Cardiac muscle cell (in vitro differentiated cells and primary cell): ENCODE measurements at regions not wholly inside any gene's neighbourhood (a gene's known extent, or its start where the extent isn't known, plus 50 kb on each side); places are given as distances from the start of the nearest gene placed in this dataset.

ENCODE experiments used
- DNase-seq, 2 donors: peaks; one replicate each; pipeline versions ENCODE4 v3.0.0 to v3.0.0-alpha.2; 2010 to 2017; ENCODE audit warnings: low read depth in 1 of 2, low spot score in 1 of 2
- H3K27ac ChIP-seq: fragments of 200-600 bp; sonication (generic); 2 replicates; pipeline ENCODE4 v1.5.1; 2016
- H3K27me3 ChIP-seq: fragments of 200-600 bp; sonication (generic); 2 replicates; pipeline ENCODE4 v1.6.0; 2016; ENCODE audit warnings: control low read depth
- H3K36me3 ChIP-seq: fragments of 200-600 bp; sonication (generic); 2 replicates; pipeline ENCODE4 v1.5.1; 2016; ENCODE audit warnings: control low read depth
- H3K4me1 ChIP-seq: fragments of 200-600 bp; sonication (generic); 2 replicates; pipeline ENCODE4 v1.8.1; 2017; ENCODE audit warnings: low read depth, mild to moderate bottlenecking, mixed run types
- H3K4me3 ChIP-seq: fragments of 200-600 bp; sonication (generic); 2 replicates; pipeline ENCODE4 v1.5.1; 2016; ENCODE audit warnings: mild to moderate bottlenecking
- H3K9me3 ChIP-seq: fragments of 200-600 bp; sonication (generic); 2 replicates; pipeline ENCODE4 v1.5.1; 2017; ENCODE audit warnings: low read depth, mild to moderate bottlenecking, control low read depth
- TF ChIP-seq, protein P1 (sequence below): IDR thresholded peaks from 2 replicates; pipeline ENCODE4 v1.5.1; 2012; ENCODE audit warnings: low read depth, mild to moderate bottlenecking, low read length

DNA sequence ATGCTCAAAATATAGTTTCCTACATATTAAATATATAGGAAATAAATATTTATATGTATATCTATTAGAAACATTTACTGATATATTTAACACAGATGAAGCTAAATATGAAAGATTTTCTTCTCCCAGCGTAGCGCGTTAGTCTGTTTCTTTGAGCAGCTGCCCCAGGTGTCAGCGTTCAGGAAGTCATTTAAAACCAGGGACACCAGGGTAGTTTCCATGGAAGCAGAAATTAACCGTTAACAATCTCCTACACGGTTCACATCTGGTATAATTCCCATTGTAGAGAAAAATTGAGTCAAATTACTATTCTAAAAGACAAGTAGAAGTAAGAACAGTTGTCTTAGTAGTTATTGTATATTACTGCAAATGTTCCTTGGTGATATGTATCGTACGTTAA, 1443.7 kb downstream of the MRPL39 start:
- no peak overlapping the region for H3K4me3 ChIP-seq
- no peak for DNase-seq
- TF ChIP-seq, protein P1, sequence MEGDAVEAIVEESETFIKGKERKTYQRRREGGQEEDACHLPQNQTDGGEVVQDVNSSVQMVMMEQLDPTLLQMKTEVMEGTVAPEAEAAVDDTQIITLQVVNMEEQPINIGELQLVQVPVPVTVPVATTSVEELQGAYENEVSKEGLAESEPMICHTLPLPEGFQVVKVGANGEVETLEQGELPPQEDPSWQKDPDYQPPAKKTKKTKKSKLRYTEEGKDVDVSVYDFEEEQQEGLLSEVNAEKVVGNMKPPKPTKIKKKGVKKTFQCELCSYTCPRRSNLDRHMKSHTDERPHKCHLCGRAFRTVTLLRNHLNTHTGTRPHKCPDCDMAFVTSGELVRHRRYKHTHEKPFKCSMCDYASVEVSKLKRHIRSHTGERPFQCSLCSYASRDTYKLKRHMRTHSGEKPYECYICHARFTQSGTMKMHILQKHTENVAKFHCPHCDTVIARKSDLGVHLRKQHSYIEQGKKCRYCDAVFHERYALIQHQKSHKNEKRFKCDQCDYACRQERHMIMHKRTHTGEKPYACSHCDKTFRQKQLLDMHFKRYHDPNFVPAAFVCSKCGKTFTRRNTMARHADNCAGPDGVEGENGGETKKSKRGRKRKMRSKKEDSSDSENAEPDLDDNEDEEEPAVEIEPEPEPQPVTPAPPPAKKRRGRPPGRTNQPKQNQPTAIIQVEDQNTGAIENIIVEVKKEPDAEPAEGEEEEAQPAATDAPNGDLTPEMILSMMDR: no peak
- H3K27ac ChIP-seq: no peak overlapping the region
- H3K9me3 ChIP-seq: no peaks in the 10 kb centered on the region
- H3K4me1 ChIP-seq: no peaks in the 10 kb centered on the region
- H3K27me3 ChIP-seq: no peaks in the 10 kb centered on the region
- H3K36me3 ChIP-seq: no peaks in the 10 kb centered on the region

DNA sequence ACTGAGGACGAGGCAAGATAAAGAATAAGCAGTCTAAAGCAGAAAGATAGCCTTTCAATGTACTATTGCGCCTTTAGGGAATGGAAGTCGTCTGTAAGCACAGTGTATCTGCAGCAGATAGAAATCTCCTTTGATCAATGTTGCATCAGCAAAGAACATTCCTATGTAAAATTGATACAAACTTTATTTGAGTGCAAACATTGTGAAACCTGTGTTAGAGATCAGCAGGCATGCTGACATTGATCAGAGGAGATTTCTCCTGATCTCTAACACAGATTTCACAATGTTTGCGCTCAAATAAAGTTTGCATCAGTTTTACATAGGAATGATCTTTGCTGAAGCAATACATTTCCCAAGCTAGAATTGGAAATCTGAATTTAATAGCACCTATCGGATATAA, 1446.8 kb downstream of the MRPL39 start:
- Histone ChIP-seq H3K4me3 (no peak overlapping the region), H3K9me3 (no peaks in the 10 kb centered on the region), H3K36me3 (no peaks in the 10 kb centered on the region), H3K4me1 (no peaks in the 10 kb centered on the region), H3K27me3 (no peaks in the 10 kb centered on the region), H3K27ac (no peak overlapping the region)
- DNase-seq: no peak
- TF ChIP-seq, protein P1: no peak

DNA sequence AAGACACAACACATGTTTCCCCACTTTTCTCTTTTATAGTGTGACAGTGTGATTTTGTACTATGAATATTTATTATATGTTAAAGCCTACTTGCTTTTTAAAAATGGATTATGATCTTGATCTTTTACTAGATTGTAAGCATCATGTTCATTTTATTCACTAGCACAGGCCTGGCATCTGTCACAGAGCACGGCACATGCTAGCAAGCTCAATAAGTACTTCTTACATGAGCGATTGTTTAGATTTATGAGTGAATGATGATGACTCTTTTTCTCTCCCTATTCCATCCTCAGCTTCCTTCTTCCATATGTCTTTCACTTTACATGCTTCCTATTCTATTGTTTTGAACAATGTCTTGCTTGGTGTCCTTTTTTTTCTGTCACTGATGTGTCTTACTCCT, 1454.1 kb downstream of the MRPL39 start:
- Histone ChIP-seq H3K4me3 (no peak overlapping the region), H3K9me3 (no peaks in the 10 kb centered on the region)
- TF ChIP-seq, protein P1: no peak

DNA sequence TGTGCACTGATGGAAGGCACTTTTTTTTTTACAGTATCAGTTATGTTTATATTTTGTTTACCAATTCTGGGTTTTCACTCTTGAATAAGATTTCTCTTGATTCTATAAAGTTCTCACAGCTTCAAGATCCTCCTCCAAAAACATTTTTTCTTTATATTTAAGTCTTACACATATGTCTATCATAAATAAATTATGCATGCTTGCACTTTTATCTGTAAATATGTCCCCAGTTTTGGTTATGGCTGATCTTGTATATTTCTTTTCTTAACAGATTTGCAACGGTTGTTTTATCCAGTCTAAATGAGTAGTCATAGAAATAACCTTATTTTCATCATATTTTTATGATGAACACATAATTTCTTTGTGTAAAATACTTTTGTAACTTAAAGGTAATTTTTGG, 1456.5 kb downstream of the MRPL39 start:
- Histone ChIP-seq H3K4me1 (no peaks in the 10 kb centered on the region), H3K9me3 (no peaks in the 10 kb centered on the region), H3K36me3 (no peaks in the 10 kb centered on the region), H3K27ac (no peak overlapping the region), H3K27me3 (no peaks in the 10 kb centered on the region), H3K4me3 (no peak overlapping the region)
- TF ChIP-seq, protein P1: no peak
- no peak for DNase-seq

More for the DNA sequence above, 1454.1 kb downstream of the MRPL39 start:
- Histone ChIP-seq H3K27ac (no peak overlapping the region), H3K36me3 (no peaks in the 10 kb centered on the region), H3K27me3 (no peaks in the 10 kb centered on the region), H3K4me1 (no peaks in the 10 kb centered on the region)
- DNase-seq: no peak

DNA sequence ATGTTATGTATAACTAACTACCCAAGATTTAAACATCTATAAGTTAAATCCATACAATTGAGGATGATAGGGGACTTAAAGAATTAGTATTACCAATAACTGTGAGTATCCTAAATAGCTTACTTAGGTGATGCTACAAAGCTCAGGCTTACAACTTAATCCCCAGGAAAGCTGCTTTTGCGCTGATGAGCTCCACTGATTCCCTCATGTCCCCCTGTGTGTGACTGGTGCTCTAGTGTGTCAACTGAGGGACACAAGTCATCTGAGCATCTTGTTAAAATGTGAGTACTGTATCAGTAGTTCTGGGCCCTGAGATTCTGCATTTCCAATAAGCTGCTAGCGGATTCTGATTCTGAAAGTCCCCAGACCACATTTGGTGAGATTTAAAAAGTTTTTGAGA, 1458.8 kb downstream of the MRPL39 start:
- no peak overlapping the region for H3K27ac ChIP-seq
- TF ChIP-seq, protein P1: no peak
- H3K9me3 ChIP-seq: no peaks in the 10 kb centered on the region
- H3K4me1 ChIP-seq: no peaks in the 10 kb centered on the region
- DNase-seq: no peak
- no peaks in the 10 kb centered on the region for H3K27me3 ChIP-seq
- H3K36me3 ChIP-seq: no peaks in the 10 kb centered on the region
- H3K4me3 ChIP-seq: no peak overlapping the region

DNA sequence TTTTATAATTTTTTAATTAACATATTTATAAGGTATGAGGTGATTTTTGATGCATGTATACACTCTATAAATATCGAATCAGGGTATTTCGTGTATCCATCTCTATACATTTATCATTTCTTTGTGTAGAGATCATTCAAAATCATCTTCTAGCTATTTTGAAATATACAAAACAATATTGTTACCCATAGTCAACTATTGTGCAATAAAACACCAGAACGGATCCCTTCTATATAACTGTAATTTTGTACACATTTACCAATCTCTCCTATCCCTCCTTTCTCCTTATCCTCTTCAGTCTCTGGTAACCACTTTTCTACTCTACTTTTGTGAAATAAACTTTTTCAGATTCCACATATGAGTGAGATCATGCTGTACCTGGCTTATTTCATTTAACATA, 1459.6 kb downstream of the MRPL39 start:
- DNase-seq: no peak
- TF ChIP-seq, protein P1: no peak
- no peaks in the 10 kb centered on the region for H3K4me1 ChIP-seq
- H3K27me3 ChIP-seq: no peaks in the 10 kb centered on the region
- no peak overlapping the region for H3K27ac ChIP-seq
- H3K36me3 ChIP-seq: no peaks in the 10 kb centered on the region
- no peak overlapping the region for H3K4me3 ChIP-seq
- no peaks in the 10 kb centered on the region for H3K9me3 ChIP-seq
